K562 (cell line): ENCODE measurements at regions not wholly inside any gene's neighbourhood (a gene's known extent, or its start where the extent isn't known, plus 50 kb on each side); places are given as distances from the start of the nearest gene placed in this dataset.

Experiments used
- ATAC-seq: fragments of 200-7000 bp; cut with Tn5 transposase; 3 replicates; pipeline ENCODE4 v1.9.1; 2020; ENCODE audit warnings: moderate library complexity
- BruUV-seq: library from RNA; stranded (reverse); fragments of 400-500 nt; replicated peaks from 2 replicates; lab custom pipeline; 2021; lab: Mats Ljungman, UMichigan
- CTCF ChIA-PET: fragments of 300-600 bp; formaldehyde crosslinking; extraction: SDS; loops from one replicate; lab custom pipeline; 2021; ENCODE audit warnings: low intra/inter-chr PET ratio; lab: Yijun Ruan, JAX
- POLR2A ChIA-PET: fragments of 300-600, 350-650 bp; sonication (Branson Sonifier 250); formaldehyde crosslinking; extraction: SDS; loops from one replicate; lab custom pipeline; 2021; ENCODE audit warnings: antibody characterized with exemption, inconsistent platforms; lab: Yijun Ruan, JAX
- DNase-seq, 4 experiments: peaks; one replicate each; pipeline versions ENCODE4 v3.0.0 to v3.0.0-alpha.2; 2011 to 2018; ENCODE audit warnings: low spot score in 3 of 4, mixed read lengths in 3 of 4; ENCODE audit errors: extremely low read depth in 1 of 4
- FAIRE-seq: peaks from 2 replicates; lab custom pipeline; 2011; peaks lifted over from hg19 to GRCh38; lab: Jason Lieb, UNC
- H2AFZ ChIP-seq: 2 replicates; pipeline ENCODE4 v1.6.0; 2011; ENCODE audit warnings: low read depth, low read length, control low read depth, inconsistent platforms
- H3K27ac ChIP-seq: fragments of 200-600 bp; 3 replicates; pipeline ENCODE4 v1.8.0; 2011; ENCODE audit warnings: low read depth, mild to moderate bottlenecking, control low read depth, inconsistent platforms, low read length, moderate library complexity, mixed read lengths; ENCODE audit errors: extremely low read depth
- H3K27me3 ChIP-seq, 2 experiments: fragments of 300-600 bp in 1 of 2; 2 replicates in 1 of 2; 3 replicates in 1 of 2; pipeline versions ENCODE4 v1.6.0 to v1.8.0; 2011; ENCODE audit warnings: inconsistent platforms in 2 of 2, low read length in 2 of 2, mild to moderate bottlenecking in 1 of 2, mixed read lengths in 1 of 2, moderate library complexity in 1 of 2; ENCODE audit not compliant: control insufficient read depth in 2 of 2, insufficient read depth in 2 of 2
- H3K36me3 ChIP-seq: fragments of 300-600 bp; 3 replicates; pipeline ENCODE4 v1.8.0; 2011; ENCODE audit warnings: mild to moderate bottlenecking, low read length, inconsistent platforms; ENCODE audit not compliant: control insufficient read depth, insufficient read depth
- H3K4me1 ChIP-seq, 2 experiments: fragments of 200-600 bp in 1 of 2; replicated peaks in 1 of 2; 2 replicates in 1 of 2; 3 replicates in 1 of 2; pipeline versions ENCODE4 v1.5.1 to v1.8.0; 2011; ENCODE audit warnings: inconsistent platforms in 2 of 2, low read length in 2 of 2, mild to moderate bottlenecking in 1 of 2, mixed read lengths in 1 of 2, moderate library complexity in 1 of 2; ENCODE audit not compliant: control insufficient read depth in 2 of 2, insufficient read depth in 2 of 2
- H3K4me2 ChIP-seq: 2 replicates; pipeline ENCODE4 v1.6.1; 2011; ENCODE audit warnings: low read length, control low read depth, inconsistent platforms, mixed read lengths; ENCODE audit not compliant: insufficient read depth
- H3K4me3 ChIP-seq: fragments of 200-600 bp; sonication (generic), shearing (Covaris generic); 2 replicates; pipeline ENCODE4 v1.5.1; 2016; ENCODE audit warnings: control low read depth, inconsistent platforms
- H3K79me2 ChIP-seq: fragments of 200-600 bp; 3 replicates; pipeline ENCODE4 v1.8.0; 2011; ENCODE audit warnings: low read length, inconsistent platforms; ENCODE audit not compliant: control insufficient read depth, insufficient read depth
- H3K9ac ChIP-seq, 2 experiments: 2 replicates each; pipeline versions ENCODE4 v1.6.0 to v1.6.1; 2011; ENCODE audit warnings: low read depth in 2 of 2, low read length in 2 of 2, control low read depth in 1 of 2, inconsistent platforms in 1 of 2, mild to moderate bottlenecking in 1 of 2, mixed read lengths in 1 of 2; ENCODE audit not compliant: insufficient read depth in 1 of 2
- H3K9me1 ChIP-seq: one replicate; pipeline ENCODE4 v1.6.0; 2011; ENCODE audit warnings: inconsistent platforms, mild to moderate bottlenecking, low read length, moderate library complexity; ENCODE audit not compliant: control insufficient read depth, insufficient read depth
- H3K9me3 ChIP-seq: replicated peaks from 2 replicates; pipeline ENCODE4 v1.5.1; 2011; ENCODE audit warnings: low read depth, low read length, inconsistent platforms; ENCODE audit not compliant: control insufficient read depth, insufficient read depth
- H4K20me1 ChIP-seq: replicated peaks from 2 replicates; pipeline ENCODE4 v1.6.1; 2011; ENCODE audit warnings: low read length, inconsistent platforms, mixed read lengths; ENCODE audit not compliant: control insufficient read depth, insufficient read depth
- ADNP ChIP-seq: fragments of 200-800 bp; sonication (Bioruptor generic); IDR thresholded peaks from 2 replicates; pipeline ENCODE4 v1.6.1; 2016; ENCODE audit warnings: missing genetic modification characterization, missing compliant biosample characterization
- CREBBP ChIP-seq: IDR thresholded peaks from one replicate; pipeline ENCODE4 v1.6.1; 2012; ENCODE audit warnings: low read depth, mild to moderate bottlenecking, control low read depth, inconsistent platforms, low read length
- FOSL1 ChIP-seq: fragments of 200-800 bp; sonication (Bioruptor generic); conservative IDR thresholded peaks from 2 replicates; pipeline ENCODE4 v1.6.1; 2016; ENCODE audit warnings: missing genetic modification characterization, missing compliant biosample characterization
- JUND ChIP-seq, 2 experiments: IDR thresholded peaks; 2 replicates in 1 of 2; 3 replicates in 1 of 2; pipeline ENCODE4 v1.6.1; 2011; ENCODE audit warnings: borderline replicate concordance in 2 of 2, low read depth in 2 of 2, low read length in 2 of 2, improper control_type of control experiment in 1 of 2, missing biosample characterization in 1 of 2, missing genetic modification characterization in 1 of 2, missing genetic modification reagents in 1 of 2
- RBM25 ChIP-seq: fragments of 200-400 bp; formaldehyde crosslinking; IDR thresholded peaks from 2 replicates; pipeline ENCODE4 v1.6.1; 2018; ENCODE audit warnings: low read length, low read depth, moderate library complexity; ENCODE audit not compliant: severe bottlenecking
- RCOR1 ChIP-seq, 2 experiments: IDR thresholded peaks; 2 replicates each; pipeline ENCODE4 v1.6.1; 2012; ENCODE audit warnings: low read depth in 2 of 2, low read length in 2 of 2, borderline replicate concordance in 1 of 2, improper control_type of control experiment in 1 of 2
- SMARCA4 ChIP-seq: fragments of 450-650 bp; IDR thresholded peaks from 2 replicates; pipeline ENCODE4 v1.6.1; 2016
- ZBTB17 ChIP-seq: fragments of 450-650 bp; formaldehyde crosslinking; IDR thresholded peaks from 2 replicates; pipeline ENCODE4 v1.4.0; 2020; ENCODE audit warnings: mild to moderate bottlenecking
- ZFP91 ChIP-seq: sonication (generic); formaldehyde crosslinking; IDR thresholded peaks from 2 replicates; pipeline ENCODE4 v1.8.0; 2022; ENCODE audit warnings: mild to moderate bottlenecking, missing genetic modification reagents
- ZNF133 ChIP-seq: fragments of 250-450 bp; sonication (Bioruptor Pico); IDR thresholded peaks from 2 replicates; pipeline ENCODE4 v1.4.0; 2020; ENCODE audit warnings: mild to moderate bottlenecking
- ZNF23 ChIP-seq: fragments of 250-450 bp; sonication (Bioruptor Pico); IDR thresholded peaks from 2 replicates; pipeline ENCODE4 v1.4.0; 2020; ENCODE audit warnings: mild to moderate bottlenecking
- WGBS: fragments of 100-300 bp; shearing (Covaris generic); methylation state at CpG from one replicate; pipeline ENCODE4 v1.1.6; 2016; ENCODE audit warnings: low coverage, mixed read lengths; ENCODE audit not compliant: insufficient coverage; ENCODE audit errors: missing lambda C conversion rate; 5-methylcytosine and 5-hydroxymethylcytosine counted together
- in situ Hi-C: fragments of 300-500 bp; cut with MboI; formaldehyde crosslinking; loops from 4 replicates; pipeline ENCODE4 v1.15.0; 2018; ENCODE audit warnings: inconsistent platforms, mixed read lengths
- intact Hi-C: fragments of 100-400 bp; cut with micrococcal nuclease; formaldehyde crosslinking; loops from 2 replicates; pipeline ENCODE4 v1.14.2; 2022
- TF ChIP-seq, protein P1 (sequence below): fragments of 450-650 bp; IDR thresholded peaks from 2 replicates; pipeline ENCODE4 v1.6.1; 2018; ENCODE audit warnings: mild to moderate bottlenecking, low read depth; ENCODE audit not compliant: partially characterized antibody

- BruUV-seq, result no TSS peak
- Histone ChIP-seq H3K9ac (no peak overlapping the region), H3K36me3 (no peaks in the 10 kb centered on the region), H3K9me3 (no peaks in the 10 kb centered on the region), H3K4me1 (no peaks in the 10 kb centered on the region), H4K20me1 (no peaks in the 10 kb centered on the region), H3K27me3 (no peaks in the 10 kb centered on the region), H3K4me2 (0 out of 2 replicates have a peak overlapping the region, but pooled peaks have one; percentile 10), H3K27ac (no peak overlapping the region), H2AFZ (no peak overlapping the region), H3K9me1 (no peaks in the 10 kb centered on the region), H3K79me2 (no peaks in the 10 kb centered on the region), H3K4me3 (no peak overlapping the region; the same call in 1 of the 2 replicates)
- intact Hi-C loops, result no loop called here
- in situ Hi-C loops, result no loop called here
- FAIRE-seq, result no peak
- no peak for DNase-seq
- 0% methylated on average over 4 of the region's 4 CpGs for WGBS
- POLR2A ChIA-PET, result no interaction called here
- no peak for ATAC-seq
- TF ChIP-seq RCOR1 (IDR thresholded peaks at IDR 0.05; ENCODE audit: borderline replicate concordance in 1 of 2, low read depth in 2 of 2, low read length in 2 of 2) (no peak), ZBTB17 (CRISPR knock-in tag) (peak; percentile 96)
- CTCF ChIA-PET, result no interaction called here
Measured at GRCh38 chr5:8516356-8516755, 647.4 kb downstream of the MTRR start.

GRCh38 chr5:8517456-8517855 lies 648.5 kb downstream of the MTRR start:
- in situ Hi-C loops, result no loop called here
- TF ChIP-seq ZNF23 (CRISPR knock-in tag), result no peak
- TF ChIP-seq SMARCA4, result no peak
- TF ChIP-seq FOSL1, result 0 out of 2 replicates have a peak, but pooled peaks have one; percentile 23
- no peak for TF ChIP-seq JUND (IDR thresholded peaks at IDR 0.05; ENCODE audit: borderline replicate concordance, low read depth, low read length)
- TF ChIP-seq JUND (tag; IDR thresholded peaks at IDR 0.05; ENCODE audit: borderline replicate concordance, low read depth, low read length), result 0 out of 3 replicates have a peak, but pooled peaks have one; percentile 39
- TF ChIP-seq CREBBP, result no peak
- no peak for TF ChIP-seq ADNP (tag)
- TF ChIP-seq ZFP91 (CRISPR knock-in tag), result no peak
- TF ChIP-seq, protein P1, sequence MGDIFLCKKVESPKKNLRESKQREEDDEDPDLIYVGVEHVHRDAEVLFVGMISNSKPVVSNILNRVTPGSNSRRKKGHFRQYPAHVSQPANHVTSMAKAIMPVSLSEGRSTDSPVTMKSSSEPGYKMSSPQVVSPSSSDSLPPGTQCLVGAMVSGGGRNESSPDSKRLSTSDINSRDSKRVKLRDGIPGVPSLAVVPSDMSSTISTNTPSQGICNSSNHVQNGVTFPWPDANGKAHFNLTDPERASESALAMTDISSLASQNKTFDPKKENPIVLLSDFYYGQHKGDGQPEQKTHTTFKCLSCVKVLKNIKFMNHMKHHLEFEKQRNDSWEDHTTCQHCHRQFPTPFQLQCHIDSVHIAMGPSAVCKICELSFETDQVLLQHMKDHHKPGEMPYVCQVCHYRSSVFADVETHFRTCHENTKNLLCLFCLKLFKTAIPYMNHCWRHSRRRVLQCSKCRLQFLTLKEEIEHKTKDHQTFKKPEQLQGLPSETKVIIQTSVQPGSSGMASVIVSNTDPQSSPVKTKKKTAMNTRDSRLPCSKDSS, result no peak
- no peak for TF ChIP-seq ZNF133 (CRISPR knock-in tag)
- no peak for TF ChIP-seq RBM25

More at GRCh38 chr5:8517456-8517855, 648.5 kb downstream of the MTRR start:
- H3K9ac ChIP-seq, result no peak overlapping the region
- 2% methylated on average over 6 of the region's 6 CpGs for WGBS
- CTCF ChIA-PET, result no interaction called here
- H2AFZ ChIP-seq, result no peak overlapping the region
- no peaks in the 10 kb centered on the region for H3K4me1 ChIP-seq
- intact Hi-C loops, result no loop called here
- H3K27ac ChIP-seq, result no peak overlapping the region
- FAIRE-seq (no peak), ATAC-seq (no peak), DNase-seq (no peak)
- POLR2A ChIA-PET, result no interaction called here
- no peak overlapping the region for H3K4me3 ChIP-seq
- no TSS peak for BruUV-seq
- no peaks in the 10 kb centered on the region for H3K9me3 ChIP-seq
- H3K4me2 ChIP-seq, result no peak overlapping the region
- H3K27me3 ChIP-seq, result no peaks in the 10 kb centered on the region
- H4K20me1 ChIP-seq, result no peaks in the 10 kb centered on the region
- H3K9me1 ChIP-seq, result no peaks in the 10 kb centered on the region
- no peaks in the 10 kb centered on the region for H3K36me3 ChIP-seq
- no peaks in the 10 kb centered on the region for H3K79me2 ChIP-seq
